RWPE2 (cell line): ENCODE measurements at regions not wholly inside any gene's neighbourhood (a gene's known extent, or its start where the extent isn't known, plus 50 kb on each side); places are given as distances from the start of the nearest gene placed in this dataset.

ENCODE experiments used
- ATAC-seq: fragments of 200-7000 bp; cut with Tn5 transposase; 3 replicates; pipeline ENCODE4 v1.9.1; 2021; ENCODE audit warnings: low read depth
- DNase-seq: peaks from one replicate; pipeline ENCODE4 v3.0.0-alpha.2; 2020; ENCODE audit warnings: low spot score
- H3K27ac ChIP-seq: fragments of 450-650 bp; 2 replicates; pipeline ENCODE4 v1.5.1; 2017; ENCODE audit warnings: mild to moderate bottlenecking; ENCODE audit not compliant: poor library complexity, severe bottlenecking
- H3K27me3 ChIP-seq: fragments of 250-450 bp; sonication (Bioruptor Pico); 2 replicates; pipeline ENCODE4 v1.5.1; 2021; ENCODE audit warnings: mild to moderate bottlenecking, moderate library complexity; ENCODE audit not compliant: insufficient read depth, poor library complexity, severe bottlenecking
- H3K36me3 ChIP-seq: fragments of 250-450 bp; sonication (Bioruptor Pico); 2 replicates; pipeline ENCODE4 v1.5.1; 2020; ENCODE audit warnings: low read depth, mild to moderate bottlenecking, moderate library complexity
- H3K4me1 ChIP-seq: fragments of 250-450 bp; sonication (Bioruptor Pico); 2 replicates; pipeline ENCODE4 v1.5.1; 2021; ENCODE audit warnings: mild to moderate bottlenecking, moderate library complexity; ENCODE audit not compliant: insufficient read depth, poor library complexity, severe bottlenecking
- H3K4me3 ChIP-seq: fragments of 250-450 bp; sonication (Bioruptor Pico); 2 replicates; pipeline ENCODE4 v1.5.1; 2021; ENCODE audit warnings: mild to moderate bottlenecking, moderate library complexity; ENCODE audit not compliant: severe bottlenecking
- H3K9me3 ChIP-seq: fragments of 250-450 bp; sonication (Bioruptor Pico); 2 replicates; pipeline ENCODE4 v1.5.1; 2021; ENCODE audit warnings: mild to moderate bottlenecking, moderate library complexity; ENCODE audit not compliant: severe bottlenecking
- CTCF ChIP-seq: fragments of 450-650 bp; IDR thresholded peaks from one replicate; pipeline ENCODE4 v1.5.1; 2017; ENCODE audit warnings: mild to moderate bottlenecking, moderate library complexity; ENCODE audit not compliant: poor library complexity, severe bottlenecking

DNA sequence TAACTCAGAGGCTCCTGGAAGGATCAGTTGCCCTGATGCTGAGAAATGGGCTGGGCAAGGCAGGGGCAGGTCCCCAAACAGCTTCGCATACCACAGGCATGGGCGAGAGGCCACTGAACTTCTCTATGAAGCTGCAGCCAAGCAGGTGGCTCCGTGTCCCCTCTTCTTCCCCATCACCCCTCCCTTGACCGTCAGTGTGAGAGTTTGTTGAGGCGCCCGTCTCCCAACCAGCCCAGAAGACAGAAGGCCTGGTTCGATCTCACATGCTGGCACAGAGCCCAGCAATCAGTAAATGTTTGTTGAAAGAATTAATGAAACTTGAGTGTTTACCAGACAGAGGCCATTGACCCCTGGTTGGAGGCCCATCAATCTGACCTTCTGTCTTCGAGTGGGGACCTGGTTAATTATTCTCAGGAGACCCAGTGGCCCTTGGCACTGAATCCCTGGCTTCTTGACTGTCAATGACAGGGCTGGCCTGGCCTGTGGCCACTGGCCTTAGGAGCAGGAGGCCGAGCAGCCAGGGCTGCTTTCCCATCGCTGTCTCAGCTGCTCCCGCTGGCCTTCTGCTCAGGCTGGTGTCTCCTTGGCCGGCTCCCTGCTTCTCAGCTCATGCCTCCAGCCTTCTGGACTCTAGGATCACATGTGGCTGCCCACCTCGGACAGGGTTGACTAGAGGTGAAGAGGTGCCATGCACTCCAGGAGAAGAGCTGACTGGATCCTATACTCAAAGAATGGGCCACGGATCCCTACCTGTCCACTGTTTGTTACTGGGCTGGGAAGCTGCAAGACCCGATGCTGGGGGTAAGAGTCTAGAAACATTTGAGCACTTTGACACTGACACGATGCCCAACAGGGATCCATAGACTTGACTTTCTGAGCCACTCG is 113.4 kb downstream of the ASB7 start:
- H3K27me3 ChIP-seq: no peaks in the 10 kb centered on the region
- ATAC-seq (no peak), DNase-seq (no peak)
- no peaks in the 10 kb centered on the region for H3K36me3 ChIP-seq
- TF ChIP-seq CTCF: no peak
- H3K9me3 ChIP-seq: no peaks in the 10 kb centered on the region
- no peak overlapping the region for H3K4me3 ChIP-seq
- peak overlapping the region; percentile 100 for H3K27ac ChIP-seq
- H3K4me1 ChIP-seq: peaks cover 31% of the 10 kb centered on the region

DNA sequence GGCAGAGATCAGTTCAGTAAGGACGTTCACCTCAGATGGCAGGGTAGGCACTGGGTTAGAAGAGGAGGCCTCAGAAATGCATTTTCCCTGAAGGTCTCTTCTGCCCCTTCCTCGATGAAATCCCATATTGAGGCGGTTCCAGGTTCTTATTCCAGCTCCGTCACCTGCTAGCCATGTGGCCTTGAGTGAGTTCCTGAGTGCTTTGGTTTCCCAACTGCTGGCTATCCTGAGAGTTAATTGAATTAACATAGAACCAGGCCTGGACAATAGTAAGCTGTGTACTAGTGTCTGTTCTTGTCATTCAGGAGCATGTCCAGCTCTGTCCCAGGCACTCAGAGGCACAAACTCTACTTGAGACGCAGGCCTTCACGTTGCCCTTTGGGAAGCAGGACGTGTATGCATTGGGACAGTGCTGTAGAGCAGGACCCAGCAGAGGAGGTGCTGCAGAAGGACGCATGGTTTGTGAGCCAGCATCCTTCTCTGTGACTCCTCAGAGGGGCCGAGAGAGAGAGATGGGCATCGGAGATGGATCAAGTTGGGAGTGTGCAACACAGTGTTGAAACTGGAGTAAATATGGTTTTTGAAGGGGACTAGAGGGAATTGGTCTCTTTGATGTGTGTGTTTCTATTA is 114.2 kb downstream of the ASB7 start:
- Histone ChIP-seq H3K4me3 (no peak overlapping the region), H3K27ac (peak overlapping the region; percentile 100), H3K4me1 (peaks cover 37% of the 10 kb centered on the region), H3K27me3 (no peaks in the 10 kb centered on the region), H3K9me3 (no peaks in the 10 kb centered on the region), H3K36me3 (no peaks in the 10 kb centered on the region)
- no peak for TF ChIP-seq CTCF
- no peak for ATAC-seq
- DNase-seq: no peak

DNA sequence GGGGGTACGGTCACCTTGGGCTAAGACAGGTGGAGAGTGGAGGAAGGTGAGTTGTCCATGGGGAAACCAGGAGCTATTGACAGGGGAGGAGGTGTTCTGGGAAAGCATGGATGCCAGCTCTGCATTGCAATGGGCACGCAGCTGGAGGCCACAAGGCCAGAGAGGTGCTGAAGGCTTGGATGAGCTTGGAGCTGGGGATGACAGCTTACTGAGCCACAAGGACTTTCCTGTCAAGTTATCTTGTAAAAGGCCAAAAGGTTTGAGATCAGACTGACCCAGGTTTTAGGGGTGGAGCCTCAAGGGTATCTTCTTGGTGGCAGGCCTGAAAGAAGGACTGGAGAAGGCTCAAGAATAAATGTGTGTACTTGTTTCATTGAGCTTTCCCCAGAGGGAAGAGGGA is 115.2 kb downstream of the ASB7 start:
- H3K9me3 ChIP-seq: no peaks in the 10 kb centered on the region
- ATAC-seq (no peak), DNase-seq (no peak)
- no peaks in the 10 kb centered on the region for H3K27me3 ChIP-seq
- H3K36me3 ChIP-seq: no peaks in the 10 kb centered on the region
- H3K4me3 ChIP-seq: no peak overlapping the region
- H3K27ac ChIP-seq: peak overlapping the region; percentile 16
- no peak for TF ChIP-seq CTCF
- peaks cover 38% of the 10 kb centered on the region for H3K4me1 ChIP-seq

DNA sequence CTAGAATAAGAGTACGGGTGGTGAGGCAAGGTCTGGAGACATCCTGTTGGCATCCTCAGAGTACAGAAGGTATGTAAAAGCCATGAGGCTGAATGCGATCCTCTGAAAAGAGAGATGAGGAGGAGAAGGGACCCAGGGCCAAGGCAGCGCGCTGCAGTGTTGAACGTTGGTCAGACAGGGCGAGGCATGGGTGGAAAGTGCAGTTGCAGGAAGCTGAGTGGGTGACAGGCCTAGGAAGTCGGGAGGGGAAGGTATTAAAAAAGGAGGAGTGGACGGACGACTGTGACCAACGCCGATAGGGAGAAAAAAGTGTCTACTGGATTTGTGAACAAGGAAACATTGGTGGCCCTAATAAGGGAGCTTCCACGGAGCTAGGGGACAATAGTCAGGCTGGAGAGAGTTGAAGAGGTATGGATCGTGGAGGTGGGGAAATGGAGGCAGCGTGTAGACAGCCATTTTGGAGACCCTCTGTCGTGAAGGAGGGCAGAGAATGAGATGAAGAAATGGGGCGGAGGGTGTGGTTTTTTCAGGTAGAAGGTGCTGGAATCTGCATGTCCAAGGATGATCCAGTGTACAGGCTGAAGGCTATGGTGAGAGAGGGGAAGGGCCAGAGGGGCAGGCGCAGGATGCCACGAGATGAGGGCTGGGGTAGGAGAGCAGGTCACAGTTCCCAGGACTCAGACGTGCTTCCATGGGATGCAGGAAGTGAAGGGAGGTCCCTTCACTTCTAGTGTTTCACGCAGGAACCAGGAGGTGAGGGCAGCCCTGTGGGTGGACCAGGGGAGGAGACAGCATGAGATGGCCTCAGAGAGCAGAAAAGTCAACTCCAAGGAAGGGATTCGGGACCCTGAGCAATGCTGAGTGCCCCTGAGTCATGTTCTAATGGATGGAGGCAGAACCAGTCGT is 115.9 kb downstream of the ASB7 start:
- Histone ChIP-seq H3K4me1 (peaks cover 39% of the 10 kb centered on the region), H3K27me3 (no peaks in the 10 kb centered on the region), H3K4me3 (no peak overlapping the region), H3K36me3 (no peaks in the 10 kb centered on the region), H3K27ac (peak overlapping the region; percentile 16), H3K9me3 (no peaks in the 10 kb centered on the region)
- ATAC-seq: no peak
- no peak for TF ChIP-seq CTCF
- peak; percentile 53 for DNase-seq
